ENCODE measurements at regions not wholly inside any gene's neighbourhood (a gene's known extent, or its start where the extent isn't known, plus 50 kb on each side); places are given as distances from the start of the nearest gene placed in this dataset.

DNA sequence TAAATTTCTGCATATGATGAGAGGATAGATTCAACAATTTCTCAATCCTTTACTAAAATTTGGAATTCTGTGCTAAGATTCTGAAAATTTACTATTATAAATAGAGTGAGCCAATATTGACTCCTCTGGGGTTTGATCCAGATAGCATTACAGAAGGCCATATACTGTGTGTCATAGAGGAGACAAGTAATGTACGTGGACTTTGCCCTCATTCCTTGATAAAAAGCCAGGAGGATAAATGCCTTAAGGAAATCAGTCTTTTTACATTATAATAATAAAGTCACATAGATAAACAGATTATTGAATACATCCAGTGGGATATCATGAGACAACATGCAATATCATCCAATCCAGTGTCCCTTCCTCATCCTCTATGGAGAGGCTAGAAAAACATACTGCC, 188.0 kb upstream of the HDX start:
- H3K4me2 ChIP-seq (ENCODE audit: low read length) = no peak overlapping the region
- BruUV-seq (replicated peaks) = no TSS peak
- ChIA-PET CTCF (ENCODE audit: unreplicated experiment) (no interaction called here), POLR2A (no interaction called here)
- no peak overlapping the region for H3K4me3 ChIP-seq (ENCODE audit: low read depth, low read length, poor library complexity, severe bottlenecking)
- no peak overlapping the region for H3K27ac ChIP-seq (ENCODE audit: low read depth, low read length, poor library complexity, severe bottlenecking)
- H2AFZ ChIP-seq (ENCODE audit: low read length) = no peak overlapping the region
- no peaks in the 10 kb centered on the region for H3K9me3 ChIP-seq (ENCODE audit: low read length)
- intact Hi-C loops (cut with micrococcal nuclease; ENCODE audit: unreplicated experiment) = no loop called here
- TF ChIP-seq, protein P1, sequence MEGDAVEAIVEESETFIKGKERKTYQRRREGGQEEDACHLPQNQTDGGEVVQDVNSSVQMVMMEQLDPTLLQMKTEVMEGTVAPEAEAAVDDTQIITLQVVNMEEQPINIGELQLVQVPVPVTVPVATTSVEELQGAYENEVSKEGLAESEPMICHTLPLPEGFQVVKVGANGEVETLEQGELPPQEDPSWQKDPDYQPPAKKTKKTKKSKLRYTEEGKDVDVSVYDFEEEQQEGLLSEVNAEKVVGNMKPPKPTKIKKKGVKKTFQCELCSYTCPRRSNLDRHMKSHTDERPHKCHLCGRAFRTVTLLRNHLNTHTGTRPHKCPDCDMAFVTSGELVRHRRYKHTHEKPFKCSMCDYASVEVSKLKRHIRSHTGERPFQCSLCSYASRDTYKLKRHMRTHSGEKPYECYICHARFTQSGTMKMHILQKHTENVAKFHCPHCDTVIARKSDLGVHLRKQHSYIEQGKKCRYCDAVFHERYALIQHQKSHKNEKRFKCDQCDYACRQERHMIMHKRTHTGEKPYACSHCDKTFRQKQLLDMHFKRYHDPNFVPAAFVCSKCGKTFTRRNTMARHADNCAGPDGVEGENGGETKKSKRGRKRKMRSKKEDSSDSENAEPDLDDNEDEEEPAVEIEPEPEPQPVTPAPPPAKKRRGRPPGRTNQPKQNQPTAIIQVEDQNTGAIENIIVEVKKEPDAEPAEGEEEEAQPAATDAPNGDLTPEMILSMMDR (conservative IDR thresholded peaks at IDR 0.05; ENCODE audit: low read length) = no peak
- no peak for TF ChIP-seq EZH2phosphoT487 (IDR thresholded peaks at IDR 0.05; ENCODE audit: borderline replicate concordance, low read depth, low read length)
- no peak for DNase-seq (ENCODE audit: low spot score)
- H3K4me1 ChIP-seq (ENCODE audit: insufficient read depth, low read length, poor library complexity, severe bottlenecking) = no peaks in the 10 kb centered on the region
- H4K20me1 ChIP-seq (ENCODE audit: insufficient read depth, low read length) = no peaks in the 10 kb centered on the region
- H3K79me2 ChIP-seq (ENCODE audit: insufficient read depth, low read depth, low read length) = no peaks in the 10 kb centered on the region
- H3K36me3 ChIP-seq (ENCODE audit: insufficient read depth, low read length) = no peaks in the 10 kb centered on the region
- no peaks in the 10 kb centered on the region for H3K9me2 ChIP-seq (ENCODE audit: insufficient read depth, low read length)

DNA sequence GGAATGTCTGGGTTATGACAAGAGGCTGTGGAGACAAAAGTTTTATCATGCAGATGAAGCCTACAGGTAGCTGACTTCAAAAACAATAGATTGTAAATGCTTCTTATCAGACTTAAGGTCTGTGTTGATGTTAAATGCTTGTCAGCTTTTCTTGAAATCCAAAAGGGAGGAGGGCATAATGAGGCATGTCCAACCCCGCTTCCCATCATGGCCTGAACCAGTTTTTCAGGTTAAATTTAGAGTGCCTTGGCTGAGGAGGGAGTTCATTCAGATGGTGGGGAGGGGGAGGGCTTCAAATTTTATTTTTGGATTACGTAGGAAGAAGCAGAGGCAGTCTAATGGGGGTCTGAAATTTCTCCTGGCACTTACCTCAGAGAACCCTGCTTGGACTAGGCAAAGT, 207.7 kb upstream of the HDX start:
- BruUV-seq (replicated peaks) = no TSS peak
- no peak for DNase-seq (ENCODE audit: low spot score)
- no peaks in the 10 kb centered on the region for H3K9me3 ChIP-seq (ENCODE audit: low read length)
- intact Hi-C loops (cut with micrococcal nuclease; ENCODE audit: unreplicated experiment) = no loop called here
- H3K27ac ChIP-seq (ENCODE audit: low read depth, low read length, poor library complexity, severe bottlenecking) = no peak overlapping the region
- ChIA-PET CTCF (ENCODE audit: unreplicated experiment) (no interaction called here), POLR2A (interaction anchor here (1.1 kb wide), 1 partner anchor 9 kb away, joined by 3 read pairs; no protein-coding TSS in a partner anchor)
- peaks cover 9% of the 10 kb centered on the region for H3K4me1 ChIP-seq (ENCODE audit: insufficient read depth, low read length, poor library complexity, severe bottlenecking)
- no peaks in the 10 kb centered on the region for H4K20me1 ChIP-seq (ENCODE audit: insufficient read depth, low read length)
- no peaks in the 10 kb centered on the region for H3K79me2 ChIP-seq (ENCODE audit: insufficient read depth, low read depth, low read length)
- no peak overlapping the region for H2AFZ ChIP-seq (ENCODE audit: low read length)
- H3K36me3 ChIP-seq (ENCODE audit: insufficient read depth, low read length) = no peaks in the 10 kb centered on the region
- H3K4me3 ChIP-seq (ENCODE audit: low read depth, low read length, poor library complexity, severe bottlenecking) = no peak overlapping the region
- TF ChIP-seq EZH2phosphoT487 (IDR thresholded peaks at IDR 0.05; ENCODE audit: borderline replicate concordance, low read depth, low read length) = no peak
- TF ChIP-seq, protein P1 (conservative IDR thresholded peaks at IDR 0.05; ENCODE audit: low read length) = no peak
- H3K9me2 ChIP-seq (ENCODE audit: insufficient read depth, low read length) = no peaks in the 10 kb centered on the region
- H3K4me2 ChIP-seq (ENCODE audit: low read length) = no peak overlapping the region

GRCh38 chrX:84710611-84711010, 208.4 kb upstream of the HDX start:
- no TSS peak for BruUV-seq (replicated peaks)
- Histone ChIP-seq H3K9me2 (ENCODE audit: insufficient read depth, low read length) (no peaks in the 10 kb centered on the region), H3K79me2 (ENCODE audit: insufficient read depth, low read depth, low read length) (no peaks in the 10 kb centered on the region), H4K20me1 (ENCODE audit: insufficient read depth, low read length) (no peaks in the 10 kb centered on the region), H3K27ac (ENCODE audit: low read depth, low read length, poor library complexity, severe bottlenecking) (no peak overlapping the region), H3K4me2 (ENCODE audit: low read length) (no peak overlapping the region), H3K36me3 (ENCODE audit: insufficient read depth, low read length) (no peaks in the 10 kb centered on the region), H3K4me1 (ENCODE audit: insufficient read depth, low read length, poor library complexity, severe bottlenecking) (peaks cover 14% of the 10 kb centered on the region), H2AFZ (ENCODE audit: low read length) (no peak overlapping the region), H3K4me3 (ENCODE audit: low read depth, low read length, poor library complexity, severe bottlenecking) (no peak overlapping the region), H3K9me3 (ENCODE audit: low read length) (no peaks in the 10 kb centered on the region)
- TF ChIP-seq, protein P1 (conservative IDR thresholded peaks at IDR 0.05; ENCODE audit: low read length) = no peak
- TF ChIP-seq EZH2phosphoT487 (IDR thresholded peaks at IDR 0.05; ENCODE audit: borderline replicate concordance, low read depth, low read length) = no peak
- ChIA-PET CTCF (ENCODE audit: unreplicated experiment) (no interaction called here), POLR2A (interaction anchor here (1.1 kb wide), 1 partner anchor 8 kb away, joined by 3 read pairs; no protein-coding TSS in a partner anchor)
- no peak for DNase-seq (ENCODE audit: low spot score)
- intact Hi-C loops (cut with micrococcal nuclease; ENCODE audit: unreplicated experiment) = no loop called here

Data from OCI-LY7 (cell line).